ENCODE measurements at regions not wholly inside any gene's neighbourhood (a gene's known extent, or its start where the extent isn't known, plus 50 kb on each side); places are given as distances from the start of the nearest gene placed in this dataset.

GRCh38 chr9:117974108-117974507 is 269.9 kb downstream of the TLR4 start:
- TF ChIP-seq CTCF (IDR thresholded peaks at IDR 0.05) (no peak), REST (IDR thresholded peaks at IDR 0.05; ENCODE audit: insufficient read depth in 1 of 2, low read depth in 2 of 2, low read length in 1 of 2) (no peak)

Data from Panc1 (cell line).